ENCODE measurements at regions not wholly inside any gene's neighbourhood (a gene's known extent, or its start where the extent isn't known, plus 50 kb on each side); places are given as distances from the start of the nearest gene placed in this dataset.

GRCh38 chr2:33877348-33878016 is 278.4 kb upstream of the FAM98A start:
- H3K27me3 ChIP-seq, result no peaks in the 10 kb centered on the region
- no peaks in the 10 kb centered on the region for H3K4me1 ChIP-seq
- no peaks in the 10 kb centered on the region for H3K36me3 ChIP-seq
- no peak overlapping the region for H3K27ac ChIP-seq
- H3K9me3 ChIP-seq, result no peaks in the 10 kb centered on the region
- no peak for DNase-seq
- intact Hi-C loops (cut with DNase I; ENCODE audit: low total_unique reads), result no loop called here
- H3K4me3 ChIP-seq, result no peak overlapping the region
- TF ChIP-seq POLR2A (IDR thresholded peaks at IDR 0.05), result no peak
- TF ChIP-seq, protein P1, sequence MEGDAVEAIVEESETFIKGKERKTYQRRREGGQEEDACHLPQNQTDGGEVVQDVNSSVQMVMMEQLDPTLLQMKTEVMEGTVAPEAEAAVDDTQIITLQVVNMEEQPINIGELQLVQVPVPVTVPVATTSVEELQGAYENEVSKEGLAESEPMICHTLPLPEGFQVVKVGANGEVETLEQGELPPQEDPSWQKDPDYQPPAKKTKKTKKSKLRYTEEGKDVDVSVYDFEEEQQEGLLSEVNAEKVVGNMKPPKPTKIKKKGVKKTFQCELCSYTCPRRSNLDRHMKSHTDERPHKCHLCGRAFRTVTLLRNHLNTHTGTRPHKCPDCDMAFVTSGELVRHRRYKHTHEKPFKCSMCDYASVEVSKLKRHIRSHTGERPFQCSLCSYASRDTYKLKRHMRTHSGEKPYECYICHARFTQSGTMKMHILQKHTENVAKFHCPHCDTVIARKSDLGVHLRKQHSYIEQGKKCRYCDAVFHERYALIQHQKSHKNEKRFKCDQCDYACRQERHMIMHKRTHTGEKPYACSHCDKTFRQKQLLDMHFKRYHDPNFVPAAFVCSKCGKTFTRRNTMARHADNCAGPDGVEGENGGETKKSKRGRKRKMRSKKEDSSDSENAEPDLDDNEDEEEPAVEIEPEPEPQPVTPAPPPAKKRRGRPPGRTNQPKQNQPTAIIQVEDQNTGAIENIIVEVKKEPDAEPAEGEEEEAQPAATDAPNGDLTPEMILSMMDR (IDR thresholded peaks at IDR 0.05), result no peak

- Histone ChIP-seq H3K9me3 (no peaks in the 10 kb centered on the region), H3K4me1 (no peaks in the 10 kb centered on the region), H3K27me3 (no peaks in the 10 kb centered on the region), H3K36me3 (no peaks in the 10 kb centered on the region), H3K27ac (no peak overlapping the region), H3K4me3 (no peak overlapping the region)
- DNase-seq, result no peak
- intact Hi-C loops (cut with DNase I; ENCODE audit: low total_unique reads), result no loop called here
- TF ChIP-seq, protein P1 (IDR thresholded peaks at IDR 0.05), result no peak
- TF ChIP-seq POLR2A (IDR thresholded peaks at IDR 0.05), result no peak
Observed at GRCh38 chr2:33873076-33873605, 274.0 kb upstream of the FAM98A start.

DNA sequence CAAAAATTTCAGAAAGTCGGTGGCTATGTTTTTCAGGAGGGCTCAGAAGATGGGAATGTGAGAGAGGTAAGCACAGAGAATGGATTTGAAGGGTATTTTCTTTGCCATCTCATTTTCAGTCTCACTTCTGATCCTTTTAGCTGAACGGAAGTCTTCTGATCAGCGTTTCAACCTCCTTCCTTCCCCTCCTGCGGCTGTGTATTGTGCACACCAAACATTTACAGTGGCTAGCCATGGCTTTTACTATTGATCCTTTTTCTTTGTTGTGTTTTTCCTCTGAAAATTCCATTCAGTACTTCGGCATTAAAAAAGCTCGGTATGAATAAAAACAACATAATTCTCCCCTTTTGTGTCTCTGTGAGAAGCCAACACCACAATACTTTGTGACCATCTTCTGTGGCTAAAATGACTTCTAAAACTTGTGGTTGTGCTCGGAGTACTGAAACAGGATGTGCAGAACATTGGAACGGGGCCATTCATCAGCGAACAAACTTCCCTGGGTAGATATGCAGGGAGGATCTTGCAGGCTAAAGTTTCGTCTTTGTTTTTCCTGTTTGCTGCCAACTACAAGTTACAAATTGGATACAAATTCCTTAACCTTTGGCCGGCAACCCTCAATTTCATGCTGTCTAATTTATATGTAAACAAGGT is 260.8 kb upstream of the FAM98A start:
- no peak for TF ChIP-seq POLR2A (IDR thresholded peaks at IDR 0.05)
- TF ChIP-seq, protein P1 (IDR thresholded peaks at IDR 0.05), result no peak
- Histone ChIP-seq H3K4me1 (no peaks in the 10 kb centered on the region), H3K36me3 (no peaks in the 10 kb centered on the region), H3K27ac (no peak overlapping the region), H3K9me3 (no peaks in the 10 kb centered on the region), H3K4me3 (no peak overlapping the region), H3K27me3 (no peaks in the 10 kb centered on the region)
- intact Hi-C loops (cut with DNase I; ENCODE audit: low total_unique reads), result no loop called here
- DNase-seq, result no peak

- Histone ChIP-seq H3K27ac (no peak overlapping the region), H3K27me3 (no peaks in the 10 kb centered on the region), H3K4me3 (no peak overlapping the region), H3K36me3 (no peaks in the 10 kb centered on the region), H3K4me1 (no peaks in the 10 kb centered on the region), H3K9me3 (no peaks in the 10 kb centered on the region)
- TF ChIP-seq POLR2A (IDR thresholded peaks at IDR 0.05), result no peak
- TF ChIP-seq, protein P1 (IDR thresholded peaks at IDR 0.05), result no peak
- no peak for DNase-seq
- intact Hi-C loops (cut with DNase I; ENCODE audit: low total_unique reads), result no loop called here
Observed at GRCh38 chr2:33859176-33859575, 260.1 kb upstream of the FAM98A start.

GRCh38 chr2:33848486-33848885 is 249.4 kb upstream of the FAM98A start:
- H3K9me3 ChIP-seq, result no peaks in the 10 kb centered on the region

More at GRCh38 chr2:33848486-33848885, 249.4 kb upstream of the FAM98A start:
- TF ChIP-seq, protein P1 (IDR thresholded peaks at IDR 0.05), result no peak
- no peak for TF ChIP-seq POLR2A (IDR thresholded peaks at IDR 0.05)
- no peak overlapping the region for H3K4me3 ChIP-seq
- no peaks in the 10 kb centered on the region for H3K36me3 ChIP-seq
- intact Hi-C loops (cut with DNase I; ENCODE audit: low total_unique reads), result no loop called here
- H3K4me1 ChIP-seq, result no peaks in the 10 kb centered on the region
- H3K27ac ChIP-seq, result no peak overlapping the region
- H3K27me3 ChIP-seq, result no peaks in the 10 kb centered on the region
- no peak for DNase-seq

Measured in uterus (tissue), 3 donors.